HG02973 (cell line): ENCODE measurements at regions not wholly inside any gene's neighbourhood (a gene's known extent, or its start where the extent isn't known, plus 50 kb on each side); places are given as distances from the start of the nearest gene placed in this dataset.

ENCODE experiments used
- ATAC-seq: cut with Tn5 transposase; IDR thresholded peaks from one replicate; pipeline ENCODE4 v1.9.1; 2021; ENCODE audit warnings: moderate library complexity; ENCODE audit not compliant: unreplicated experiment

DNA sequence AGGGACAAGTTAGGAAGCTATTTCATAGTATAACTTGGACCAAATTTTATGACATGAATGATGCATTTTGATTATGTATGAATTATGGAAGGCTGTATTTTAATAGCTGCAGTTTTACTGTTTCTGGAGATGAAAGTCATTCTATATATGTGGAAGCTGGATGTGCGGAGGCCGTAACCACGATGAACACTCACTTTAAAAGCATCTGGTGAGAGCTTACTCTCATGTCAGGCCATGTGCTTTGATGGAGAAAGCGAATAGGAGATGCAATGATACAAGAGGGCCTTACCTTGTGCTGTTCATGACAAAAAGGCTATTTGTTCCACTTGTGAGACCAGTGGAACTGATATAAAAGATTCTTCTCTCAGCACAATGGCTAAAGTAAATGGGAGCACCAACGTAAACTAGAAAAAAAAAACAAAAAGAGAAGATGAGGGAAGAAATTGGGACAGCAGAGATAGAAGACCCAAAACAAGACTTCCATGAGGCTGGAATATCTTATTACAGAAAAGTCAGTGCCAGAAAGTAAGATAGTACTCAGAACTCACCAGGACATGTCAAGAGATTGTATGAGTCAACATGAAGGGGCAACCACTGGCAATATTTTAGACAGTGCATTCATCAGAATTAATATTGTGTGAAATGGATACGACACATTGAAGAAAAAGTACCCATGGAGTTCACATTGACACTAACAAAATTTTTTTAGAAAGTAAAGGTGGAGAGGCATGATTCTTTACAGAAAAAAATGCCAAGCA lies 63.3 kb upstream of the GAB1 start:
- no peak for ATAC-seq

DNA sequence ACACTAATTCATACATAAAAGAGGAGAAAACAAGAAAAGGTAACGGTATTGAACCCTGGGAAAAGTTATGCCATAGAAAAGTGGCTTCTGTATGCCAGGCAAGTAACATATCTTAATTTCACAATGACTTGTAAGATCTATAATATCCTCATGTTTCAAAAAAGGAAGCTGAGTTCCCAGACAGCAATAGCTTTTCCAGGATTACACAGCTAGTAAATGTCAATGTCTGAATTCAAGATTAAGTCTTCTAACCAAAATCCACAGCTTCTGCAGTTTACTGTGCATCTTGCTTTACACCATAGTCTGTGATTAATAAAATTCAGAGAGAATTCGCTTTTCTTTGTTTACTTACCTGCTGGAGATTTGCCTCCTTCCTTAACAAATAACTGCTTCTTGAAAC lies 55.8 kb upstream of the GAB1 start:
- ATAC-seq: no peak

DNA sequence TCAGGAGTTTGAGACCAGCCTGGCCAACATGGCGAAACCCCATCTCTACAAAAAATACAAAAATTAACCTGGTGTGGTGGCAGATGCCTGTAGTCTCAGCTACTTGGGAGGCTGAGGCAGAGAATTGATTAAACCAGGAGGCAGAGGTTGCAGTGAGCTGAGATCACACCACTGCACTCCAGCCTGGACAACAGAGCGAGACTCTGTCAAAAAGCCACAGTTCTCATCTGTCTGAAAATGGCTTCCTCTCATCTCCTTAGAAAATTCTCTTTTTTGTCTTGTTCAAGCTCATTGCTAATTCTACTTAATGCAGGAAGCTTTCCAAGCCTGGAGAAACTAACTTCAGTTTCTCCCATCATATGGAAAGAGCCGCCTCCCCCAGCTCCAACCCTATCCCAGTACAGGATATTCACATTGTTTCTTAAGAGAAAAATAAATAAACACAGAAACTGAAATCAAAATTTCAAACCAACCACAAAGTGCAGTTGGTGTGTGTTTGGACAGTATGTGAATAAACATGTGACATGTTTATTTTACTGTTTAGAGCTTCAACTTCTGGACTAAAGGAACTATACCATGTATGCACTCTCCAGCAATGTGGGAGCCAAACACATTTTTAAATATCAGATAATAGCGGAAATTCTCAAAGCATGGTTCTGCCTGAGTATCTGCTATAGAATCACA lies 55.0 kb upstream of the GAB1 start:
- ATAC-seq: peak; percentile 76

GRCh38 chr4:143282211-143282707 lies 54.4 kb upstream of the GAB1 start:
- ATAC-seq: no peak

DNA sequence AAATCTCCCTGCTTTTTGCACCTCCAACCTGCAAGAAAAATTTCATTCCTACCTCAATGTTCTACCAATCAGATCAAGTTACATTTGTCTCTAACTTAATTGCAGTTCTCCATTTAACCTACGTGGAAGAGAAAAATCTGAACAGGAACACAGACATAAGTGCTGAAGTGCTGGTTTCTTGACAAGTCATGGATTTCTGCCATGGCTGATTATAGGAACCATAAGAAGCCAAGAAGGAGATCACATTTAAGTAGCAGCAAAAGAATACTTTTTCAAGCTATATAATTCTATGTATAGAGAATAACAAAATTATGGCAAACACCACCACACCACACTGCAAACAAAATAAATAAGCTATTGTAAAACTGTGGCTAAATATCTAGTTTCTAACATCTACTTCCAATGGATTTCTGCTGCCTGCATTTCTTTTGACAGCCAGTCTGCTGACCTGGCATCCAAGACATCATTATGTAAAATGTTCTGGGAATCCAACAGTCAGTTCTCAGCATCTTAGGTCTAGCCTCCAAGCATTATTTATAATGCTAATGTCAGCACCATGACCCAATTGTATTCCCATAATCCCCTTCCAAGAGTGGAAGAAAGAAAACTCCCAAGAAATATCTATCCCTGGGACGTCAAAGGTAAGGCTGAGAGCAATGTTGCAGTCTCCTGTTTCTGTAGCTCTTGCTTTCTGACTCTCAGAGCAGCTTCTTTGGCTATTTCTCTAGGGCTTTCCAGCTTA lies 50.8 kb upstream of the GAB1 start:
- no peak for ATAC-seq

- no peak for ATAC-seq
These were observed 49.7 kb upstream of the GAB1 start for GRCh38 chr4:143286701-143287571.
